ENCODE measurements at regions not wholly inside any gene's neighbourhood (a gene's known extent, or its start where the extent isn't known, plus 50 kb on each side); places are given as distances from the start of the nearest gene placed in this dataset.

GRCh38 chr2:43032213-43033015 lies 194.0 kb downstream of the ZFP36L2 start:
- intact Hi-C loops (cut with DNase I; ENCODE audit: low total_unique reads) (no loop called here), in situ Hi-C loops (cut with MboI; ENCODE audit: low sequenced_read_pairs in 4 of 4) (no loop called here)
- no peaks in the 10 kb centered on the region for H3K9me3 ChIP-seq
- no peak for TF ChIP-seq CTCF (IDR thresholded peaks at IDR 0.05 in 4 of 5, conservative IDR thresholded peaks at IDR 0.05 in 1 of 5)
- H3K36me3 ChIP-seq = no peaks in the 10 kb centered on the region
- peak overlapping the region; percentile 30 to 64 (median 58) for H3K27ac ChIP-seq
- H3K4me3 ChIP-seq = no peak overlapping the region
- peak in 1 of 2 donors; percentile 60 for DNase-seq
- peaks cover 5 to 14% of the 10 kb centered on the region in 2 donors for H3K4me1 ChIP-seq
- H3K27me3 ChIP-seq = no peaks in the 10 kb centered on the region
- peak; percentile 72 for ATAC-seq

GRCh38 chr2:43031471-43032212 lies 194.8 kb downstream of the ZFP36L2 start:
- Histone ChIP-seq H3K4me3 (no peak overlapping the region), H3K36me3 (no peaks in the 10 kb centered on the region), H3K27ac (peak overlapping the region; percentile 30 to 64 (median 58)), H3K27me3 (no peaks in the 10 kb centered on the region), H3K4me1 (peaks cover 7 to 15% of the 10 kb centered on the region in 2 donors), H3K9me3 (no peaks in the 10 kb centered on the region)
- intact Hi-C loops (cut with DNase I; ENCODE audit: low total_unique reads) (no loop called here), in situ Hi-C loops (cut with MboI; ENCODE audit: low sequenced_read_pairs in 4 of 4) (no loop called here)
- no peak for TF ChIP-seq POLR2A (IDR thresholded peaks at IDR 0.05)
- TF ChIP-seq CTCF (IDR thresholded peaks at IDR 0.05 in 4 of 5, conservative IDR thresholded peaks at IDR 0.05 in 1 of 5) = no peak
- DNase-seq (peak in 1 of 2 donors; percentile 29), ATAC-seq (peak; percentile 14 to 40)

GRCh38 chr2:43030551-43031307 lies 195.7 kb downstream of the ZFP36L2 start:
- intact Hi-C loops (cut with DNase I; ENCODE audit: low total_unique reads) (no loop called here), in situ Hi-C loops (cut with MboI; ENCODE audit: low sequenced_read_pairs in 4 of 4) (no loop called here)
- Histone ChIP-seq H3K4me1 (peaks cover 8 to 15% of the 10 kb centered on the region in 2 donors), H3K4me3 (no peak overlapping the region), H3K9me3 (no peaks in the 10 kb centered on the region), H3K27ac (no peak overlapping the region), H3K27me3 (no peaks in the 10 kb centered on the region), H3K36me3 (no peaks in the 10 kb centered on the region)
- no peak for TF ChIP-seq POLR2A (IDR thresholded peaks at IDR 0.05)
- TF ChIP-seq CTCF (IDR thresholded peaks at IDR 0.05 in 4 of 5, conservative IDR thresholded peaks at IDR 0.05 in 1 of 5) = no peak
- DNase-seq (no peak), ATAC-seq (no peak)

GRCh38 chr2:43029186-43029585 lies 197.2 kb downstream of the ZFP36L2 start:
- TF ChIP-seq POLR2A (IDR thresholded peaks at IDR 0.05) (no peak), CTCF (IDR thresholded peaks at IDR 0.05 in 4 of 5, conservative IDR thresholded peaks at IDR 0.05 in 1 of 5) (no peak)
- DNase-seq (no peak), ATAC-seq (no peak)
- in situ Hi-C loops (cut with MboI; ENCODE audit: low sequenced_read_pairs in 4 of 4) = loop anchor here in 2 of 4 donors (10.0 kb wide), 2 partner anchors 96 to 196 kb away; partner anchors contain the start of gene ZFP36L2 (in 1 of the 2)
- Histone ChIP-seq H3K27ac (no peak overlapping the region), H3K27me3 (no peaks in the 10 kb centered on the region), H3K4me3 (no peak overlapping the region), H3K9me3 (no peaks in the 10 kb centered on the region), H3K4me1 (peaks cover 8 to 15% of the 10 kb centered on the region in 2 donors), H3K36me3 (no peaks in the 10 kb centered on the region)
- intact Hi-C loops (cut with DNase I; ENCODE audit: low total_unique reads) = loop anchor here (5.0 kb wide), 1 partner anchor 453 kb away; no protein-coding TSS in a partner anchor

Data from gastrocnemius medialis (tissue), 4 donors.